Globus pallidus (tissue), 1 donor: ENCODE measurements at regions not wholly inside any gene's neighbourhood (a gene's known extent, or its start where the extent isn't known, plus 50 kb on each side); places are given as distances from the start of the nearest gene placed in this dataset.

ENCODE experiments used
- DNase-seq: peaks from one replicate; pipeline ENCODE4 v3.0.0-alpha.2; 2015; ENCODE audit warnings: low spot score

GRCh38 chr4:57605376-57605775, 495.2 kb upstream of the IGFBP7 start:
- no peak for DNase-seq

- no peak for DNase-seq
Measured at GRCh38 chr4:57602141-57602540, 492.0 kb upstream of the IGFBP7 start.

GRCh38 chr4:57591073-57591472, 480.9 kb upstream of the IGFBP7 start:
- no peak for DNase-seq

- DNase-seq: no peak
Measured at GRCh38 chr4:57588557-57588956, 478.4 kb upstream of the IGFBP7 start.

GRCh38 chr4:57580710-57581599, 470.8 kb upstream of the IGFBP7 start:
- no peak for DNase-seq

GRCh38 chr4:57575426-57575825, 465.2 kb upstream of the IGFBP7 start:
- no peak for DNase-seq

- DNase-seq: no peak
Measured at GRCh38 chr4:57554556-57555092, 444.4 kb upstream of the IGFBP7 start.

- DNase-seq: no peak
Measured at GRCh38 chr4:57553728-57554127, 443.5 kb upstream of the IGFBP7 start.

- no peak for DNase-seq
Measured at GRCh38 chr4:57550198-57550597, 440.0 kb upstream of the IGFBP7 start.

- no peak for DNase-seq
Measured at GRCh38 chr4:57548856-57549255, 438.7 kb upstream of the IGFBP7 start.

- DNase-seq: no peak
Measured at GRCh38 chr4:57544811-57545654, 434.8 kb upstream of the IGFBP7 start.

- DNase-seq: no peak
Measured at GRCh38 chr4:57504797-57505530, 394.8 kb upstream of the IGFBP7 start.

- DNase-seq: no peak
Measured at GRCh38 chr4:57504139-57504538, 394.0 kb upstream of the IGFBP7 start.

GRCh38 chr4:57501720-57502119, 391.5 kb upstream of the IGFBP7 start:
- no peak for DNase-seq

- DNase-seq: no peak
Measured at GRCh38 chr4:57499786-57500185, 389.6 kb upstream of the IGFBP7 start.

- no peak for DNase-seq
Measured at GRCh38 chr4:57498251-57498650, 388.1 kb upstream of the IGFBP7 start.

- DNase-seq: no peak
Measured at GRCh38 chr4:57496697-57497471, 386.7 kb upstream of the IGFBP7 start.

- DNase-seq: no peak
Measured at GRCh38 chr4:57494821-57495220, 384.6 kb upstream of the IGFBP7 start.

- no peak for DNase-seq
Measured at GRCh38 chr4:57492251-57492878, 382.2 kb upstream of the IGFBP7 start.

- no peak for DNase-seq
Measured at GRCh38 chr4:57491388-57491787, 381.2 kb upstream of the IGFBP7 start.
